ENCODE measurements at regions not wholly inside any gene's neighbourhood (a gene's known extent, or its start where the extent isn't known, plus 50 kb on each side); places are given as distances from the start of the nearest gene placed in this dataset.

- DNase-seq (ENCODE audit: low spot score): no peak
These were observed 214.6 kb upstream of the CNR1 start for GRCh38 chr6:88380618-88381288.

DNA sequence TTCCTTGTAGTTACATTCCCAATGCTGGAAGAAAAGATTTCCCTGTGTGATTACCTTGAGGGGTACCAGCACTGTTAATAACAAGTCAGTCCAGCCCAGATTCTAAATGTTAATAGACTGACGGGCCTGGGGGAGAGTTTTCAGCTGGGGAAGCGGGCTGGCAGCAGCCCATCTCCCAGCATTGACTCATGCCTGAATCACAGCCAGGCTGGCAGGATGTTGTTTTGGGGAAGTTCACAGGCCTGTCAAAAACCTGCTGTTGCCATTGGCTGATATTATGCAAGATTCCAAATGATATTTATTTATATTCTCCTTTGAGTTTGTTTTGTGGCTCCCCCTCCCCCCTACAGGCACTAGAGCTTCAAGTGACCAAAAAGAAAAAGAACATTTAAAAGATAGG lies 213.9 kb upstream of the CNR1 start:
- DNase-seq (ENCODE audit: low spot score): no peak

DNA sequence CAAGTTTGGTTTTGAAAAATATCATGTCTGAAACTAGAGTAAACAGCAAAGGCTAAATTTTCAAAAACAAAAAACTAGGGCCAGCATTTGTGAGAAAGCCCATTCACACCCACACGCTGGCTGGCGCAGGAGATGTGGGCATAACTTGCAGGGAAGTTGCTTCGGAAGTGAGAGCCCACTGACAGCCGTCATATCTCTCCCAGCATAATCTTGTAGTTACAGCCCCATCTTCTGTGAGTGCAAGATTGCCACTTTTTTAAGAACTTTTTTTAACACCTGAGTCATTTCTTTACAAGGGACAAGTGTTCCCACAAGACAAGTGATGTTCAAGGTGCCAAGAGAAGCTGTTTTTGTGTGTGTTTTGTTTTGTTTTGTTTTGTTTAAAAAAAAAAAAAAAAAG lies 212.5 kb upstream of the CNR1 start:
- no peak for DNase-seq (ENCODE audit: low spot score)

GRCh38 chr6:88377976-88378568 lies 211.9 kb upstream of the CNR1 start:
- DNase-seq (ENCODE audit: low spot score): no peak

DNA sequence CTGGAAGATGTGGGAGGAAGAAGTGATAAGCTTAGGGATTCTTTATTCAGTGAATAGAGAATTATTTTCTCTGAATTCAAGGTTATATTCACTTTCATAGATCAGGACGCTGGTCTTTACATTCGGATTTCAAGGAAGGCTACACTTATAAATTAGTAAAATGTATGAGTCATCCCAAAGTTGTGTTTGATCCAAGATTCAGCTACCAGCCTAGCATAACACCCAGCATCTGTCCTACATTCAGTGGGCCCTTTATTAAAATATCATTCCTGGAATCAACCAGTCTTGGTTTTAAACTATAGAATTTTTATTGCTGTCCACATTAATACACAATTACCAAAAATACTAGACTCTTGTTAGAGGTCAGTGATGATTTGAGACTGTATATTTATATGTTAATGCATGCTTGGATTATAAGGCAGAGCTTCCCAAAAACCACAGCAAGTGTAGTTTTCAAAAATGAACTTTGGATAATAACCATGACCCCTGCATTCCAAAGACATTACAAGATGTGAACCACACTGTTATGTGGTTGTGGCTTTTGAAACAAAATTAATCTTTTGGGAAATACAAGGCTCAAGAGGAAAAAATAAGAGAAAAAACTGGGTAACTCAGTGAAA lies 210.7 kb upstream of the CNR1 start:
- no peak for DNase-seq (ENCODE audit: low spot score)

DNA sequence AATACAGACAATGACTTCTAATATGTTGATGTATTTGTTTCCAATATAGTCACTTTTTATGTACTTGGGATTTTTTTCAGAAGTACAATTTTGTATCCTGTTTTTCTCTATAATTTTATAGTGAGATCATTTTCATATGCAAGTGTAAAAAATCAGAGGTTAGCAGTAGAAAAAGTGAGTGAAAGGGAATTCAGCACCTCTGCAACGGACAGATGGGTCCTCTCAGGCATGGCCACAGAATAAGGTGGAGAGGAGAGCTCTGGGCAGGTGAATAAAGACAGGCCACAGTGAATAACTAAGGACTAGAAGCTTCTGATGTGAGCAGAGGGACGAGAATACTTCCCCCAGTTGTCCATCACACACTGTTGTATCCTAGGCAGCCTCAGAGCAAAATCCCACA lies 210.1 kb upstream of the CNR1 start:
- no peak for DNase-seq (ENCODE audit: low spot score)

GRCh38 chr6:88374553-88374952 lies 208.4 kb upstream of the CNR1 start:
- no peak for DNase-seq (ENCODE audit: low spot score)

DNA sequence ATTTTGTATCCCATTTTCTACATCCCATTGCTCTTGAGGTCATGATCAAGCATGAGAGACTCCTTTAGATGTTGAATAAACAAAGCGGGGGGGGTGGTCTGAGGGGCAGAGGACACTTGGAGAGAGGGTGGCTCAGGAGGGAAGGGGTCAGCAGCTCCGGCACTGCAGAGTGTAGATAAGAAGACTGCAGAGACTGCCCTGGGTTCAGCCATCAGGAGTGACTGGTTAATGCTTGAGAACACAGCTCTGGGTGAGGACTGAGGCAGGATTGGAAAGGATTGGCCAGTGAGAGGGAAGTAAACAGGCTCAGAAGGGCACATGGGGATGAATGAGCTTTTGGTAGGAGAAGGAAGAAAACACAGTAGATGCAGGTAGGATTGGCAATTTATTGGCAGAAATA lies 205.3 kb upstream of the CNR1 start:
- DNase-seq (ENCODE audit: low spot score): no peak

- DNase-seq (ENCODE audit: low spot score): no peak
These were observed 204.1 kb upstream of the CNR1 start for GRCh38 chr6:88370127-88370710.

DNA sequence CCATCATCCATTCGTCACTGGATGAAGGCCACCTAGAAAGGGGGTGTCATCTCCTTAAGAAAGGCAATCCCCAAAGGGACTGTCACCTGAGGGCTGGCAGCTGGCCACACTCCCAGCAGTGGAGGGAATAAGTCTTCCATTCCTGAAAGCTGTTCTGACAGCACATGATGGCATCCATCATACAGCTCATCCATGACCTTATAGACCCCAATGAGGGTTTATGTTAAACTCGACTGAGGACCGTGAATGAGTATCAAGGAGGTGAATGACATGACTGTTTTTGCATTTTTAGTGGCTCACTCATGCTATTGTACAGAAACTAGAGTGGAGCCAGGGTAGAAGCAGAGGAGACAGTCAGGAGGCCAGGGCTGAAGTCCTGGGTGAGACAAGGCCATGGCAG lies 203.1 kb upstream of the CNR1 start:
- no peak for DNase-seq (ENCODE audit: low spot score)

- no peak for DNase-seq (ENCODE audit: low spot score)
These were observed 202.1 kb upstream of the CNR1 start for GRCh38 chr6:88368071-88368787.

- DNase-seq (ENCODE audit: low spot score): no peak
These were observed 201.1 kb upstream of the CNR1 start for GRCh38 chr6:88367248-88367647.

DNA sequence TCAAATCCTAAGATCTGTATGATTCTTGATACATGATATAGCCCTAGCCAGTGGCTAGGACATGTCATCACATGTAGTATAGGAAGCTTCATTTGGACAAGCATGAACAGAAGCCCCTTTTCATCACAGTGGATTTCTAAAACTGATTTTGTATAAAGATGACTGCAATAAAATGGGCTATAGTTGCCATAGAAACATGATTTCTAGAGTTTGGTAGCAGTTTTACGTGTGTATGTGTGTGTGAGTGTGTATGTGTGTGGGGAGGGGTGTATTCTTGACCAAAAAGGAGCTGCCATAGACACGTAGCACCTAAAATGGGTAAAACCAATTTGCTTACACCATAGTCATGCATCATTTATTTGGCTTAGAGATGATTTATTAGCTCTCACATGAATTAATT lies 200.5 kb upstream of the CNR1 start:
- DNase-seq (ENCODE audit: low spot score): no peak

DNA sequence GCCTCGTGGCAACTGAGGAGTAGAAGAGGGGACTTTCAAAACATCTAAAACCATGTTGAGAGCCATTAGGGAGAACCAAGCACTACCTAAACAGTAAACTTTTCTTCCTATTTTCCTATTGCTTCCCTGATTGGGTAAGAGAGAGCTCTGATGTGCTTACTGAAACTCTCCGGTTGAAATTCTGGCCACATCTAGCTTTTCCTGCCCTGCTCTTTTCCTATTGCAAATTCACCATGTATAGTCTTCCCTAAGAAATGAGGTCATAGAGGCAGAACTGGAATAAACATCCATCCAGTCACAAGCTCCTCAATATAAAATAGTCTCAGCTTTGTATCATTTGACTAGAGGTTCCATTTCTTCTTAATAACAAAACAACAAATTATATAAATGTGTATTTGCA lies 199.5 kb upstream of the CNR1 start:
- no peak for DNase-seq (ENCODE audit: low spot score)

DNA sequence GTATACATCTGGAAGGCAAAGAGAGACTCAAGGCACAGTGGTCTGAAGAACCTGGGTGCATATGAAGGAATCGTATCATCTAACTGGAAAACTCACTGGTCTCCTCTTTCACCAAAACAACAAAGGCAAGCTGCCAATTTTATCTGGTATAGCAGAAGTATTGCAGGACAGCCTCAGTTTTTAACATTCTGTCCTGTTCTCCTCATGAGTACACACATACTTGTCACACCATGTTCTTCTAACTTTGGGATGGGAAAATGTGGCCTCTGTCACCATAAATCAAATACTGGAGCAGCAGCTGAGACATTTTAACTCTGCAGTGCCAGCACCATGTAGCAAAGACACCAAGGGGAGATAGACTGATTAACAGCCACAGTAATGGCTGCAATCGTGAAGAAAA lies 199.1 kb upstream of the CNR1 start:
- no peak for DNase-seq (ENCODE audit: low spot score)

- no peak for DNase-seq (ENCODE audit: low spot score)
These were observed 195.6 kb upstream of the CNR1 start for GRCh38 chr6:88361754-88362153.

GRCh38 chr6:88361298-88361697 lies 195.2 kb upstream of the CNR1 start:
- no peak for DNase-seq (ENCODE audit: low spot score)

DNA sequence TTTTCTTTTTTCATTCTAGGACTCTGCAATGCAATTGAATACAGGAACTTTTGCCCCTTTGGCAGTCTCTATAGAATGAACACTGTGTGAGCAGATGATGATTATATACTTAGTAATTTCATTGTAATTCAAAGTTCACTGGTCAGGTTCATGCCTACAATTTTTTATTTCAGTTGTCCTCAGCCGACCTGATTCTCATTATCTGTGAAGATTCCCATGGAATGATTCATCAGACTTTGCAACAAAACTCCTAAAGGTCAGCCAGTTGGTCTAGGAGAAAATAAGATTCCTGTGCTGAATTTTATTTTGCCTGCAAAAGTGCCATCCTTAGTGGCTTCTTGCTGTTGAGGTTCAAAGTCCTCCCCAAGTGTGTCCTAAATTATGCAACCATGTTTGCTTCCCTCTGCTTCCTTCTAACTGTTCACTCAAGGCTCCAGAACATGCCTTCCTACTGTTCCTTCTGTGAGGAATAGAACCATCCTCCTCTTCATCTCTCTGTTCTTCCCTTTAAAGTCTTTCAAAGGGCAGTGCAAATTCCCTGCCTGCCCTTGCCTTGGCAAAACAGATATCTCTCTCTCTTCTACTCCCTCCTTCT lies 194.2 kb upstream of the CNR1 start:
- DNase-seq (ENCODE audit: low spot score): no peak

GRCh38 chr6:88359530-88360202 lies 193.5 kb upstream of the CNR1 start:
- no peak for DNase-seq (ENCODE audit: low spot score)

DNA sequence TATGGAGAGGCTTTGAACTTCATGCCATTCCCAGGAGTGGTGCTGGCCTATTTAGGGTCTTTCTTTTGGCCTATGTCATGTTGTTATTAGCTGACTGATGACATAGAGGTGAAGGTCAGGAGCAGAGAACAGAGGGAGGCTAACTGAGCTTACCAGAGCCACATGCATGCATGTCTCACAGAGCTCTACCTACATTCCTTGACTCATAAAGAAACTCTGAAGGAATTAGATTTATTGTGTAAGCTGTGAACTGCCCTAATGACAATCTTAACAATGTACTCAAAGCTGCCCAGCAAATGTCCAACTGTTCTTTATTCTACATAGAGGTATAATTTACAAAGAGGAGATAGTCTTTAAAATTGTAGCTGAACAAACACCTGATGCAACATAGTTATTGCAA lies 192.7 kb upstream of the CNR1 start:
- no peak for DNase-seq (ENCODE audit: low spot score)

DNA sequence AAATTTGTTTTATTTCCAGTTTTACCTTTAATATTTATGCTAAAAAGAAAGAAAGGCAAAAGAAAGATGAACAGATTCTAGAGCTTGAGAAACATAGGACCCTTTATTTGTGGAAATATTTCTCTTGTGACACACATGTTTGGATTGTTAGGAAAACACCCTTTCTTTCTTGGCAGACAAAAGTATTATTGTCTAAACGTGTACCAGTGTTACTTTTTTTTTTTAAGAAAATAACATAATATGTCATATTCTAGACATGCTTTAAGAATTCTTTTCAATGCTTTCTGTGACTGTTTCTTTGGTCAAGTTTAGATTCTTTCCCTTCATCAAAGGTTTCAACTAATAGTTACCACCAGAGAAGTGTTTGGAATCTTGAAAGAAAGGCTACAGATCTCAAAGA lies 183.4 kb upstream of the CNR1 start:
- DNase-seq (ENCODE audit: low spot score): no peak

DNA sequence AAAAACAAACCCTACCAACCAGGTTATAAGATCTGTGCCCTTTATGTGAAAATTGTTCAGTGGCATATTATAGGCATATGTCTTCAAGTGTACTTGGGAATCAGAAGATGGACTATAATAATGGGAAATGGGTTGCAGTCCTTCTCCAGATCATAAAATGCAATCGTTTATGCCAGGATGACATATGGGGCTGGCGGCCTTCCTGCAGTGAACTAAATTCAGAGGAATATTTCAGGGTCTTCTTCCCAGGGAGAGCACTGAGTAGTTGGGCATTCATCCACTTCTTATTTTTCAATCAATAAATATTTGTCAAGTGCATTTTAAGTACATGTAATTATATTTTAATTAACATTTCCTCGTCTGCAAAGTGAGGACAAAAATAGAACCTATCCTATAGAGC lies 176.2 kb upstream of the CNR1 start:
- no peak for DNase-seq (ENCODE audit: low spot score)
